ENCODE measurements at regions not wholly inside any gene's neighbourhood (a gene's known extent, or its start where the extent isn't known, plus 50 kb on each side); places are given as distances from the start of the nearest gene placed in this dataset.
"Not testable (repeated sequence)": the region's sequence is repeated elsewhere in the genome, so short reads cannot be mapped to it uniquely, and the experiment has no call there.

DNA sequence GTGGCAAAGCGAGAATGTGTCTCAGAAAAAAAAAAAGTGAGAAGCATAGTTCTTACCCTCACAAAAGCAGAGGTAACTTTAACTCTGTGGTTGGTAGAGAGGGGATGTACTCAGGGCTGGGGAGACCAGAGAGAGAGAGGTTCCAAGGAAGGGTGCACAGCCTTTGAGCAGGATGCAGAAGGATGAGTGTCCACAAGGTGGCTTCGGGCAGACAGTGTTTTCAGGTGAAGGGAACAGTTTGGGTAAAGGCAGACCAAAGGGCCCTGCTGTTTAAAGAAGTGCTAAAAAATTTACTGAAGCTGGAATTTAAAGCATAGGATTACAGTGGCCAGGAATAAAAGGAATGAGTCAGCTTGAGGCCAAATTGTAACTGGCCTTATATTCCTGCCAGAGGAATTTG is 2240.6 kb downstream of the EPHA3 start:
- ATAC-seq; intact Hi-C loops (cut with DNase I); DNase-seq: not testable (repeated sequence)

DNA sequence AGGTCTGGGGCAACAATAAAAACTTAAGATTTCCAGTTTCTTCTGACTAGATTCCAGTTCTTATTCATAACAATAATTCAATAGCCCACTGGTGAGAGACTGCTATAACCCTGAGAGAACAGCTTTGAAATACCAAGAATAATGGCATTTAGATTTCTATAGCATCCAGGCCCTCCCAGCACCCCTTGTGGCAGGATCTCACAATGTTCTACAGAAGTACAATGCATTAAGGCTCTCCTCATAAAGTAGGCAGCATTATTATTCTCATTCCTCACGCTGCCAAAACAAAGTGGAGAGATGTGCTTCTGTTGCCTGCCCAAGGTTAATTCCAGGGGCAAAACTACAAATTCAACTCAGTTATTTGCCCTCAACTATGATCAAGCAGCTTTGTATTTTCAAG is 2241.7 kb downstream of the EPHA3 start:
- ATAC-seq; DNase-seq; intact Hi-C loops (cut with DNase I): not testable (repeated sequence)

DNA sequence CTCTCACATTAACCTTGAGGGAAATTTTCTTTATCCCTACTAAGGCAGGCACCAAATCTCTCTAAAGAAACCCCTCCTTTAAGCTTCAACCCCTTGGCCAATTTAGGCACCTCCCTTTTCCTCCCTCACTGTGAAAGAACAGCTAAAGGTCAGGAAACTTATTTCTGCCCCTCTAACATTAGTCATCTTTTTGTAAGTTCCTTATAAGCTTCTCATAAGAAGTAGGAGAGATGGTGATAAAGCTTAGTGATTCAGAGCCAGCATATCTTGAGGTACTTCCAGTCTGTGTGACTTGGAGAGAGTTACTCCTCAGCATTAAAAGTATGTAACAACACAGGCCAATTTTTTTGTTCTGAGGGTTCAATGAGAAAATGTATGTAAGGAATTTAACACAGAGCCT is 2244.7 kb downstream of the EPHA3 start:
- DNase-seq; intact Hi-C loops (cut with DNase I): not testable (repeated sequence)
- ATAC-seq, result peak in 1 of 2 donors; percentile 18

DNA sequence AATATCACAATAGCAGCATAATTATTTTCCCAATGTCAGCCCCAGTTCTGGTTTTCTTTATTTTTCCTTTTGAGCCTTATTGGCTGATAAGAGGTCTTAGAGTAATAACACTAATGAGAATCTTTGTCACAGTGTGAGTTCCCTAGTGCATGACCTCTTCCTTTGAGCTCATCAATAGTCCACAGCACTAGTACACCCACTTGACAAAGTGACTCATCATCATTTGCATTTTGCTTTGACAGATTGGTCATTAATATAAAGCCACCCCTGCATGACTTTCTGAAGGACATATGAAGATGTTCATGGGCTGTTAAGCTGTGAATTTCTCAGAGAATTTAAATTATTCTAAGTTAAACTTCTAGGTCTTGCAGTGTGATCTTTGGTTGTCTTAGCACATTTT is 2251.9 kb downstream of the EPHA3 start:
- DNase-seq; intact Hi-C loops (cut with DNase I); ATAC-seq: not testable (repeated sequence)

DNA sequence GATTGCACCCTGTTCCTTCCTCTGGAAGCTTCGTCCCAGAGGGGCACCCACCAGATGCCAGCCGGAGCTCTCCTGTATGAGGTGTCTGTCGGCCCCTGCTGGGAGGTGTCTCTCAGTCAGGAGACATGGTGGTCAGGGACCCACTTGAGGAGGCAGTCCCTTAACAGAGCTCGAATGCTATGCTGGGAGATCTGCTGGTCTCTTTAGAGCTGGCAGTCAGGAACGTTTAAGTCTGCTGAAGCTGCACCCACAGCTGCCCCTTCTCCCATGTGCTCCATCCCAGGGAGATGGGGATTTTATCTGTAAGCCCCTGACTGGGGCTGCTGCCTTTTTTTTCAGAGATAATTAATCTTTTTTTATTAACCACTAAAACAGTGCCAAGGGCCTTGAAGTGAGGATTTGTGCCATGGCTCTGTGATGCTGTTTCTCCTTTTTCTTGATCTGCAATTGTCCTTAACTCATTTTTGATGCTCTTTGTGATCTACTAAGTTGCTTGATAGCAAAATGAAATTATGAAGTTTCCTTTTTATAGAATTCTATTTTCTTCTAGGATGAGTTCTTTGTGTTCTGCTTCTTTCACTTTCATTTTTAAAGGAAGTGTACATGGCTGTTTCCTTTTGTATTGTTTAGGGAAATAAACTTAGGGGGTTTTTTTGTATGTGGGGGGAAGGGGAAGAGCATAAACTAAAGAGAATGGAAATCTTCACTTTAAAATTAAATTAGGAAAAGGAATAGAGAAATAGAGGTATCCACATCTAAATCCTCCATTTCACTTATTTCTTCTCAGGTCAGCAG is 2275.9 kb downstream of the EPHA3 start:
- DNase-seq; intact Hi-C loops (cut with DNase I); ATAC-seq: not testable (repeated sequence)

- ATAC-seq; intact Hi-C loops (cut with DNase I); DNase-seq: not testable (repeated sequence)
Measured at GRCh38 chr3:91403938-91404337, 2296.5 kb downstream of the EPHA3 start.

- intact Hi-C loops (cut with DNase I); ATAC-seq; DNase-seq: not testable (repeated sequence)
Measured at GRCh38 chr3:91442063-91442462, 2334.6 kb downstream of the EPHA3 start.

- ATAC-seq; intact Hi-C loops (cut with DNase I); DNase-seq: not testable (repeated sequence)
Measured at GRCh38 chr3:91442483-91442882, 2335.1 kb downstream of the EPHA3 start.

- intact Hi-C loops (cut with DNase I); DNase-seq; ATAC-seq: not testable (repeated sequence)
Measured at GRCh38 chr3:91448379-91448778, 2341.0 kb downstream of the EPHA3 start.

- DNase-seq; intact Hi-C loops (cut with DNase I); ATAC-seq: not testable (repeated sequence)
Measured at GRCh38 chr3:91466517-91466916, 2359.1 kb downstream of the EPHA3 start.

DNA sequence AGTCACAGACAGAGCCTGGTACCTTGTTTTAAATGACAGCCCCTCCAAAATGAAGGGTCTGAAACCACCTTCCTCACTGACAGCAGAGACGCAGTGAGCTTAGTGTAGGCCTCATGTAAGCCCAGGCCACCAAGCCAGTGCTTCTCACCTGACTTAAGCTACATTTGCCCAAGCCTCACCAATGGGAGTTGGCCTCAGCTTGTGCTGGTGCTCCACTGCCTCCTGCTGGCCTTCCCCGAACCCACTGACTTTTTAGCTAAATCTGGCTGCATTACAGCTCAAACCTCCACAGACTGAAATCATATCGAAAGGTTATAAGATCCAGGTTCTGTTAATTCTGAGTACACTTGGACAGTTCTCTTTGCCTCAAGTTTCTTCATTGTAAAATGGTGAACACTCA is 2361.8 kb downstream of the EPHA3 start:
- DNase-seq; ATAC-seq; intact Hi-C loops (cut with DNase I): not testable (repeated sequence)

DNA sequence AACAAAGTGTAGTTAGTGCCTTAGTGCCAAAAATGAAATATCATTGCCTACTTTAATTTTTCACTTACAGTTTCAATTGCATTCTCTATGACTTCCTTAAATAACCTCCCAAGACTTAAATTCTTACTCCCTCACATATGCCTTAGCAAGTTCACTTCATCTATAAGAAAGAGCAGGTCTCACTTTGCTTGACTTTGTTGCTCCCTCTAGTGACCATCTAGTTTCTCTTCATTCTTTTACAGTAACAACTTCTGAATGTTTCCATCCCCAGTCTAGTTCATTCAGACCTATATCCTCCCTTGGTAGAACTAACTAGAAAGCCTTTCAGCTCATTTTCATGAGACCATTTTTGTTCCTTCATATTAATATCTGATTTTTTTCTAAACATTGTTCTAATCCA is 2377.6 kb downstream of the EPHA3 start:
- ATAC-seq; intact Hi-C loops (cut with DNase I); DNase-seq: not testable (repeated sequence)

- intact Hi-C loops (cut with DNase I); ATAC-seq: not testable (repeated sequence)
Measured at GRCh38 chr3:91485891-91486290, 2378.5 kb downstream of the EPHA3 start.

GRCh38 chr3:91497712-91498111 is 2390.3 kb downstream of the EPHA3 start:
- intact Hi-C loops (cut with DNase I); DNase-seq; ATAC-seq: not testable (repeated sequence)

More at GRCh38 chr3:91485891-91486290, 2378.5 kb downstream of the EPHA3 start:
- DNase-seq, result not testable (repeated sequence)

- DNase-seq; intact Hi-C loops (cut with DNase I); ATAC-seq: not testable (repeated sequence)
Measured at GRCh38 chr3:91499850-91500249, 2392.4 kb downstream of the EPHA3 start.

DNA sequence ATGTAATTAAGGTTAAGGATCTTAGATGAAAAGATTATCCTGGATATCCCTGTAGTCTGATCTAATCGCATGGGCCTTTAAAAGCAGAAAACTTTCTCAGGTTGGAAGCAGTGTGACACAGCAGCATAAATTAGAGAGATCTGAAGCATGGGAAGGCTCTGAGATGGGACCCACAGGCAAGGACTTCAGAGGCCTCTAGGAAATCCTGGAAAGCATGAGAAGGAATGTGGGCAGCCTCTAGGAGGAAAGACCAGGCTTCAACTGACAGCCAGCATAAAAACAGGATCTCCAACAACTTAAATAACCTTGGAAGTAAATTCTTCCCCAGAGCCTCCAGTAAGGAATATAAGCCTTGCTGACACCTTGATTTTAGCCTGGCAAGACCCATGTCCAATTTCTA is 2397.5 kb downstream of the EPHA3 start:
- intact Hi-C loops (cut with DNase I); DNase-seq; ATAC-seq: not testable (repeated sequence)
